ENCODE measurements at regions not wholly inside any gene's neighbourhood (a gene's known extent, or its start where the extent isn't known, plus 50 kb on each side); places are given as distances from the start of the nearest gene placed in this dataset.
"Not testable (repeated sequence)": the region's sequence is repeated elsewhere in the genome, so short reads cannot be mapped to it uniquely, and the experiment has no call there.

DNA sequence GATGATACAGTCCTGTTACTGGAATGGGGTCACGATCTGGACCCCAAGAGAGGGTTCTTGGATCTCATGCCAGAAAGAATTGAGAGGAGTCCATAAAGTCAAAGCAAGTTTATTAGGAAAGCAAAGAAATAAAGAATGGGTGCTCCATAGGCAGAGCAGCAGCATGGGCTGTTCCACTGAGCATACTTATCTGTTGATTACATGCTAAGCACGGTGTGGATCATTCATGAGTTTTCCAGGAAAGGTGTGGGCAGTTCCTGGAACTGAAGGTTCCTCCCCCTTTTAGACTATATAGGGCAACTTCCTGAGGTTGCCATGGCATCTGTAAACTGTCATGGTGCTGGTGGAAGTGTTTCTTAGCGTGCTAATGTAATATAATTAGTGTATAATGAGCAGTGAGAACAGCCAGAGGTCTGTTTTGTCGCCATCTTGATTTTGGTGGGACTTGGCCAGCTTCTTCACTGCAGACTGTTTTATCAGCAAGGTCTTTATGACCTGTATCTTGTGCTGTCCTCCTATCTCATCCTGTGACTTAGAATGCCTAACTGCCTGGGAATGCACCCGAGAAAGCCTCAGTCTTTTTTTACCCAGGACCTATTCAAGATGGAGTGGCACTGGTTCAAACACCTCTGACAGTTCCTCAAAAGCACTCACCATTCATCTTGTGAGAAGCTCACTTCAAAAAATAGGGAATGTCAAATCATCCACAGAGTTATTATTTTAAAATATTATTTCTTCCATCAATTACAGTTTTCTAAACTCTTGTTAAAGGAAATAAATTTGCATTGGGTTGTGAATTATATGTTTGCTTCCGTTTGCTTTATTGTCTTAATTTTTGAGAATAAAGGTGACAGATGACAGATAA, 1358.8 kb upstream of the TMEM132C start:
- DNase-seq (ENCODE audit: low spot score): no peak

DNA sequence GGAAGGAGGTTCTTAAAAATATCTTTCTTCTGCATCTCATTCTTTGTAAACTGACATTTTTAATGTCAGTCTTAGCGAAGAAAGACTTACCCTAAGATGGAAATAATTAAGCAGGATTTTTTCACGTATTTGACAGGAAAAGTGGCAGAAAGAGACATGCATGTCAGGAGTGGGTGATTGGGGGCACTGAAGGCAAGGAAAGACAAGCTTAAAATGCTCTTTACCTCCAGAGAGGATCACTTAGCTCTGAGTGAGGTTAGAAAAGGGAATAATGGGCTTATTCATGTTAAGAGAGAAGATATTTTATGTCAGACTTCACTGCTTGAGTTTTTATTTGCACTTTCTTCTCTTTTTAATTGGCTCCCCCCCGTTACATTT, 1358.2 kb upstream of the TMEM132C start:
- no peak for DNase-seq (ENCODE audit: low spot score)

DNA sequence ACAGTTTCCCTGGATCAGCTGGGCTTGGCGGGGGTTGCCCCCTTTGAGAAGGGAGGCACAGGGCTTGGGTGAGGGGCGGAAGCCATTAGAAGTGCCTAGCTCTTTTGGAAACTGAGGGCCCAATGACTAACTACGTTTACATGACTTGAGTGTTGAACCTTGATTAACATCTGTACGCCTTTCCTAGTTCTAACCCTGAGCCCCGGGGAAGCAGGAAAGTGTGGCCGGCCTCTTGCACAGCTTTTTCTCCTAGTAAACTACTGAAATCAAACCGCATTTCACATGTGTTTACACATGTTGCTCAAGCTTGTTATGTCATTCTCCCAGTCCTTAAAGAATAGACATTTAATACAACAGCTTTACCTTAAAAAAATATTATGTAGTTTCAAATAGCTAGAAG, 1356.4 kb upstream of the TMEM132C start:
- DNase-seq (ENCODE audit: low spot score): no peak

DNA sequence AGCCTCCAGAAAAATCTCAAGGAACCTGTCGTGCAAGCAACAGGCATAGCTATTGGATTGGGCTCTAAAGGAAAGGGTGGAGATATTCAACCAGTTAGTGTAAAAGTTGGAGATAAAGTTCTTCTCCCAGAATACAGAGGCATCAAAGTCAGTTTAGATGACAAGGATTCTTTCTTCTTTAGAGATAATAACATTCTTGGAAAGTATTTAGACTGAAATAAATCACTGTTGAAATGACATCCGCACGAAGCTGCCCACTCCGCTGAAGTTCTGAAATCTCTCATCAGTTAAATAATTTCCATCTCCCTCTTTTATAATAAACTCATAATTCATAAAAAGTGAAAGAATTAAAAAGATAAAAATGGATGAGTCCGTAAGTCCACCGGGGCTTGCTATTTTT, 1354.9 kb upstream of the TMEM132C start:
- no peak for DNase-seq (ENCODE audit: low spot score)

DNA sequence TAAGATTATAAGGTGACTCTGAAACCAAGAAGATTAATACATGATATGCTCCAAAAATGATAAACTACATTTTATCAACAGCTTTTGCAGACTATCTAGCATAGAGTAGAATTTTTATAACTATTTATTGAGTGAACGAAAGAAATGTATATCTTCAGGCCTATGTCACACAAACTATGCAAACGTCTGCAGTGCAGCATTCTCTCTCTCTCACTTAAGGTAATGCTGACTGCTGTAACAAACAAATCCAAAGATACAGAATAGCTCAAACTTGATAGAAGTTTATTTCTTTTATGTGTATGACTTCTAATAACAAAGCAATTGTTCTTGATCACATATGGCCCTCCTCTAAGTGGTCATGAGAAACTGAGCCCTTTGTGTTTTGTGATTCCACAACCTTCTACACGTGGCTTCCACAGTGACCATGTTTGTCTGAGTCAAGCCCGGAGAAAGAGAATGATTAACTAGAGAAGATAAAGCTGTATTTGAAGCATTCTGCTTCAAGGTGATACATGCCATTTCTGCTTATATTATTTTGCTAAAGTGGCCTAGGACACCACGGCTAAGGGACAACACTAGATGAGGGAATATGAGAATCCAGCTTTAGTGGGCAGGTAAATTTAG, 1352.7 kb upstream of the TMEM132C start:
- DNase-seq (ENCODE audit: low spot score): no peak

DNA sequence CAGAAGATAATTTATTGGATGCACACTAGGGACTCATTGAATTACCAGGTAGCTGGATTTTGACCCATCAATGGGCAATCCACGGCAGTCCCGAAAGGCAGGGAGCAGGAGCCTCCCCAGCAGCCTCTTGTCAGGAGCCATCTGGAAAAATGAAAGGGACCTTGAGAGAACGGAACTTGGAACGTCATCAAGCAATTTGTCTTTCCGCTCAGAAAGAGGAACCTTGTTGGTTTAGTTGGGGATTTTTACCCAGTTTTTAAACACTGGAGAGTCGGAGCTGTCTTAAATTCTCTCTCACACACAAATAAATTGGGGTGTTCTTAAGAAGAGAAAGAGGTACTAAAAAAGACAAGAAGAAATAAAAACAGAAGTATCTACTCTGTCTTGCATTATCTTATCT, 1351.7 kb upstream of the TMEM132C start:
- no peak for DNase-seq (ENCODE audit: low spot score)

DNA sequence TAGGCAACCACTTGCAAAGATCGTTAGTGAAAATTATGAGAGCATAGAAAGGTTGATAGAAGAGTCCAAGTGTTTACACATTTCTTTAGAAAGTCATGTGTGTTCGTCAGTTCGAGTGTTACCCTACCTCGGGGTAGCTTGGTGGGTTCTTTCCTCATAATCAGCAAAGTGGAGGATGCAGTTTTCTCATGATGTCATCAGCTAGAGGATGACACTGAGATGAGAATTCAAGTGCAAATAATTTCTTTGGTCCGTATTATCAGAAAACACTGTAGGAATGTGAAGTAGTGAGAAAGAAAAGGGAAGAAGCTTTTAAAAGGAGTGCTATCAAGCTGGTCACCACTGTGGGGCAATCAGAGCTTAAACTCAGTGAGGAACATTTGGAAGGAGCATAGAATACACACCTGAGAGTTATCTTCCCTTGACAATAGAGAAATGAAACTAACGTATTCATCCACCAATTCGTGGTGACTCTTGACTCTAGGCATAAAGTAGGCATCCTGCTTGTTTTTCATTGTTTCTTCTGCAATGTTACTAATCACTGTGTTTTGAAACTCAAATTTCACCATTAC, 1340.9 kb upstream of the TMEM132C start:
- no peak for DNase-seq (ENCODE audit: low spot score)

DNA sequence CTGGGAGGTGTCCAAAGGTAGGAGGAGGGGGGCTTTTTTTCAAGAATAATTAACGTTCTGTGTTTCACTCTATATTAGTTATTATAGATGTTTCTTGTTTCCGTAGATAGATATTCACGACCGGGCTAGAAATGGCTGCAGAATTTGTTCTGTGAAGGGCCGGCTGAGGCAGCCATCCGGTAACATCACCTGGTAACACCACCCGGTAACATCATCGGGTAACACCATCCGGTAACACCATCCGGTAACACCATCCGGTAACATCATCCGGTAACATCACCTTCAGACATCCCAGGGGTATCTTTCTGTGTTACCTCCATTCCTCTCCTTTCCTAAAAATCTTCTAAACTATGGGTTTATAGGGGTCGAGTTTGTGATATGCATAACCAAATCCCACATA, 1336.7 kb upstream of the TMEM132C start:
- no peak for DNase-seq (ENCODE audit: low spot score)

DNA sequence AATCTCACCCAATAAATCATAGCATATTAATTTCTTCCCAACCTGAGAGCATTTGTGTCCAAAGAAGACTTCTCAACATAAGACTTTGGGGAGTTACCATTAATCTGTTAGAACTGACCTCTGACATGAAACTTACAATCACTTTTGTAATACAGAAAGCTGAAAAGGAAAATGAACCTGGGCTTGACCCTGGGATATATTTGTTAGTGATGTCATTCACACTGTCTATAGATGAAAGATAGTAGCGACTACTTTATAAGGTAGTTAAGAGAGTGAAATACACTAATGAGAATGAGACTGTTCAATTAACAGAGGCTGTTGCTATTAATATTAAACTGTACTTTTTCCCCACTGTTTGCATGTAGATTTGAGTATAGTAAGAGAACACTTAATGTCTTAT, 1334.8 kb upstream of the TMEM132C start:
- DNase-seq (ENCODE audit: low spot score): no peak

DNA sequence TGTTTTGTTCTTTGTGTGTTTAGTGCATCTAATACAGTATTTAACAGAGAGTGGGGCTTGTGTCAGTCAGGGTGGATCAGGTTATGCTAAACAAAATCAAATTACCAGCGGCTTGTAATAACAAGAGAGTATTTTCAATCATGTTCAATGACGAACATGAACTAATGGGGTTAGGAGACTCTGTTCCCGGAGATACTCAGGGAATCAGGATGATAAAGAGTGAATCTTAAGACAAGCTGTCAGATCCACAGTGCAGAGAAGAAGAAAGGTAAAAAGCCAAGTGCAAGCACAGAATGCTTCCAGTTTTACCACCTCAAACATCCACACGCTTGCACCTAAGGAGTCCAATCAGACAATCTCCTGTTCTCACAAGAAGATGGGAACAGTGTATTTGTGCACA, 1331.5 kb upstream of the TMEM132C start:
- no peak for DNase-seq (ENCODE audit: low spot score)

DNA sequence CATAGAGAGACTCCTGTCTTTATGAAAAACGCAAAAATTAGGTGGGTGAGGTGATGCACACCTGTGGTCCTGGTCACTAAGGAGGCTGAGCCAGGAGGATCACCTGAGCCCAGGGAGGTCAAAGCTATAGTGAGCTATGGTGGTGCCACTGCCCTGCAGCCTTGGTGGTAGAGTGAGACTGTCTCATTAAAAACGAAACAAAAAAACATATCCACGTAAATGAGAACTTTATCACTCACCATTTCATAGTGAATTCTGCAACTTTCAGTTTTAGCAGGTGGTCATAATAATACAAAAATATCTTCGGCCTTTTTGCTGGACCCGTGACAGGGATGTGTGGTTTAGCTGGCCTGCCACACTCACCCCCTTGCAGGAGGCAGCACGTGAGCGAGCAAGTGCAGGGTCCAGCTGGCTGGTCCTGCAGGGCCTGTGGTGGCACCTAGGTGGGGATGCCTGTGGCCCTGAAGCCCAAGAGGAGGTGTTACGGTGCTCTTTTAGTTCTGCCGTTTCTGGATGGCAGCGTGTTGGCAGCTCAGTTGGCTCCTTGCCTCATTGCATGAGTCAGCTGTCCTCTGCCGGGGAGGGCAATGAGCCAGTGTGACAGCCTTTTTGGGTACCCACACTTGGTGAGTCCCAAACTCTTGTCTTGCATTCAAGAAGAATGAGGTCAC, 1330.7 kb upstream of the TMEM132C start:
- DNase-seq (ENCODE audit: low spot score): peak; percentile 46

DNA sequence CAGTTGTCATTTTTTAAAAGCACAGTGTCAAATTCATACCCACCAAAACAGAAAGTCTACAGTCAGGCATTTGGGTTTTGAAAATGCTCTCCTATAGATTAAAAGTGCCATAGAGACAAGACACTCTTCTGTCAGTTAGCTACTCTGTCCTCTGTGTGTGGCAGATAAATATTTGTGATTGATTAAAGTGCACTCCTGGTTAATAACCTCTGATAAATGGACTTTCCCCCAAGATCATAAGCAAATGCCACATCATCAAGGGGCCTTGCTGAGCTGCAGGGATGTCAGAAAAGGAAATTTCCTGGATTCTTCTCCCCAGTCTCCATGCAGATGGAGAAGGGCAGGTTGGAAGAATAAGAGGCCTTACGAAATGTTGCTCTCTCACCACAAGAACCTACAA, 1329.5 kb upstream of the TMEM132C start:
- no peak for DNase-seq (ENCODE audit: low spot score)

DNA sequence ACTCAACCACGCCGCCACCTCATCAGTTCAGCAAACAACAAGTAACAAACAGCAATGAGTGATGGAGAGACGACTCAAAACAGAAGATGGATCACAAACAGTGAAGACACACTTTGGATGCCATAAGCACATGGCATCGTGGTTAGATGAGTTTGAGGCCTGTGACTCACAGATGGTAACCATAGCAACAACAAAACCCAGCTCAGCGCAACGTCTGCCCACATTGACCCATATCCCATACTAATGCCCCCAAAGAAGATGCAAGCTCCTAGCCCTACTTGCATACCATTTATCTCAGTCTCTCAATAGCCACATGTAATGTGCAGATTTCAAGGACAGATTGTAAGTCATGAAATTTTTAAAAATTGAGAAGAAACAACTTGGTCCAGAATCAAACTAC, 1322.3 kb upstream of the TMEM132C start:
- DNase-seq (ENCODE audit: low spot score): no peak

DNA sequence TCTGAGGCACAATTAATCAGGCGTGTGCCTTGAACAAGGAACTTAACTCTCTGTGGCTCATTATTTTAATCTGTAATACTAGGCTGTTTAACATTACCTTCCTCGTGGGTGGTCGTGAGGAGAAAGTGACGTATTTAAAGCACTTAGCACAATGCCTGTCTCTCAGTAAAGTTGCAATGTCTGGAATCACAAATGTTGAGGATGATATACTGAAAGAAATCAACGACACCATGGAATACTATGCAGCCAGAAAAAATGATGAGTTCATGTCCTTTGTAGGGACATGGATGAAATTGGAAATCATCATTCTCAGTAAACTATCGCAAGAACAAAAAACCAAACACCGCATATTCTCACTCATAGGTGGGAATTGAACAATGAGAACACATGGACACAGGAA, 1320.0 kb upstream of the TMEM132C start:
- DNase-seq (ENCODE audit: low spot score): not testable (repeated sequence)

DNA sequence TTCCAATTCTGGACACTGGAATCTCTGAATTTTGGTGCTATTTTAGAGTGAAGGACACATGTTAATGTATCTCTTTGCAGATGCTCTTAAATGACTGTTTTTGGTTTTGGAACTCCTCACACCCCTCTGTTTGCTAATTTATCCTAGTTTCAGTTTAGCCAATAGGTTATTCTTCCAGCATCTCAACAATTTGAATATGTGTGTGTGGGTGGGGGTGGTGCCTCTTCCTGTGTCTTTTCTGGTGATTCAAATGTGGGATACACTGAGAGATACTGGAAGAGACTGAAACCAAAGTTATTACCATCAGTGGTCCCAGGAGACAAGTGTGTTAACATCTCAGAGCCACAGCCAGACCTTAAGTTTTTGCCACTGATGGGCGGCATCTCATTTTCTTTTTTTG, 1317.4 kb upstream of the TMEM132C start:
- no peak for DNase-seq (ENCODE audit: low spot score)

DNA sequence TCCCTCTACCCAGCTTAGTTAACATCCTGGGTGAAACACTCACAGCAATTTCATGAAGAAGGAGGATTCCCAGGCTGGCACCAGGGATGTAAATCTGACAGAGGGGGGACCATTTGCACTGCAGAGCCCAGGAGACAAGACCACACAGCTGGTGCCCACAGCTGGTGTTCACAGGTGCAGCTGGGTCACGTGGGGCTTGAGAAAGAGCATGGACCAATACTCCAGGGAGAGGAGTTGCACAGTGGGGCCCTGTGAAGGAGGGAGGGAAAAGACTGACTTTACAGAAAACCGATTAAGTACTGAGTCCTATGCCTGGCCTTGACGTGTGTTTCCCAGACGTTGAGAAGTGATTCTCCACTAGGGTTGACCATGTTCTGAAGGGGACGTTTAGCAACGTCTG, 1316.7 kb upstream of the TMEM132C start:
- DNase-seq (ENCODE audit: low spot score): no peak

DNA sequence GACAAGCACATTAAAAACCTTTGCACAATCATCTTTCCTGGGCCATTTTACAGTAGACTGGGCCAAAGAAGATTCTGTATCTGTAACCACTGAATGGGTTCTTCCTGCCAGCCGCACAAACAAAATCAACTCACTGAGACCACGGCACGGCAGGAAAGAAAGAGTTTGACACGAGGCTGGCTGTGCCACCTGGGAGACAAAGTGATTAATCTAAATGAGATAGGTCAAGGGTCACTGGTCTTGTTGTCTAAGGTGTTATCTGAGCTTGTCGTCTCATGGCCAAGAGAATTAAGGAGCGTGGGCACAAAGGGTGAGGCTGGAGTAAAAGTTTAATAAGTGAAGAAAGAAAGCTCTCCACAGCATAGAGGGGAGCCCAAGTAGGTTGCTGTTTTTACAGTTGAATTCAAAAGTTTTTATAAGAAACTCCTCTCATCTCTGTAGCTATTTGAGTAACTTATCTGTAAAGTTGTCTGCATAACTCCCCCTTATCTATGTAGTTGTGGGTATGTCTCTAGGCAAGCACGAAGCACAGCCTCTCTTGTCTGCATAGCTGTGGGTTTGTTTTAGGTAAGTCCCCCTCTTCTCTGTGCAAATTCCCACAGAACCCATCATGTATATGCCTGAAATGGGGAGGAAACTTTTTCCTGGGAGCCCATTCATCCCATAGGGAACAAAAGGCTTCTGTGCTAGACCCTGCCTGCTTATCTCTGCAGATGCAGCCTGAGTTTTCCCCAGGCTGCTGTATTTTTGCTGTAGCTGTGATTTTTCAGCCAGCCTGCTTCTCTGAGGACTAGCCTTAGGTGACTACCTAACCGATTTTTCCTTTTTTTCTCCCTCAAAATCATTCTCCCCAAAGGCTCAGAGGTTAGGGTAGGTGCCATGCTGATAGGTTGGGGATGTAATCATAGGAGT, 1314.6 kb upstream of the TMEM132C start:
- peak; percentile 4 for DNase-seq (ENCODE audit: low spot score)

DNA sequence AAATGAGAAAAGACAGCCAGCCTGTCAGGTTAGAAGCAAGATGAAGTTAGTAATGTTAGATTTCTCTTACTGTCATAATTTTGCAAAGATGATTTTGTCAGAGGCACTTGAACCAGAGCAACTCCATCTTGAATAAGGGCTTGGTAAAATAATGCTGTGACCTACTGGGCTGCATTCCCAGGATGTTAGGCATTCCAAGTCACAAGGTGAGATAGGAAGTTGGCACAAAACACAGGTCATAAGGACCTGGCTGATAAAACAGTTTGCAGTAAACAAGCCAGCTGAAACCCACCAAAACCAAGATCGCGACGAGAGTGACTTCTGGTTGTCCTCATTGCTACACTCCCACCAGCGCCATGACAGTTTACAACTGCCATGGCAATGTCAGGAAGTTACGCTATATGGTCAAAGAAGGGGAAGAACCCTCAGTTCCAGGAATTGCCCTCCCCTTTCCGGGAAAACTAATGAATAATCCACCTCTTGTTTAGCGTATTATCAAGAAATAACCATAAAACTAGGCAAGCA, 1313.5 kb upstream of the TMEM132C start:
- no peak for DNase-seq (ENCODE audit: low spot score)

DNA sequence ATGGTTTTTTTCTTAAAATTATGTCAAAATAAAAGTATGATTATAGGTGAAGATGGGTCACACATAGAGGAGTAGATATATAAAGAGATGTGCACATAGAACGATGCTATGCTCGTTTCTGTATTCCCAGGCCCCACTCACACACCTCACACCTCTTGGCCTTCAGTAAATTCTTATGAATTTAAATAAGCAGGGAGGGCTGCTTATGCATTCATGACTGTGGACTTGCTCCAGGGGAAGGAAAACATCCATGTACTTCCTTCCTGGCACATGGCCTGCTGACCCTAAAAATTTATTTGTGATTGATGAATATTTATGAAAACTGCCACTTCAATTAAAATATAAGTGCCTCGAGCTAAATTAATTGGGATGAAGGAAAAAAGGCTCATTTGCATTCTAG, 1306.7 kb upstream of the TMEM132C start:
- DNase-seq (ENCODE audit: low spot score): no peak

DNA sequence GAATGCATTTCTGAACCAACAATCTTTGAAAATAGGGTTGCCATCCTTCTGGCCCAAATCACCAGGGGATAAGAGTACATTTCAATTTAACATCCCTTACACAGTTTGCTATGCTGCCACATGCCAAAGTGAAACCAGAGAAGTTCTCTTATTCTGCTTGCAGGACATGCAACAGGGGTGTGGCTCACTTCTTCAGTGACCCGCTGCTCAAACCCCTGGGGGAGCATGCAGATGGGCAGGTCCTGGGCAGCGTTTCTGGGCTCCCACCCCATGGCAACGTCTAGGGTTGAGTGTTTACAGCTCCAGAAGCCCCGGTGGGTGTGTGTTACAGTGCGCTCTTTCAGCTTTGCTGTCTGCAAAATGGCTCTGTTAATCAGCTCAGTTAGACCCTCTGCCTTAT, 1306.3 kb upstream of the TMEM132C start:
- no peak for DNase-seq (ENCODE audit: low spot score)

DNA sequence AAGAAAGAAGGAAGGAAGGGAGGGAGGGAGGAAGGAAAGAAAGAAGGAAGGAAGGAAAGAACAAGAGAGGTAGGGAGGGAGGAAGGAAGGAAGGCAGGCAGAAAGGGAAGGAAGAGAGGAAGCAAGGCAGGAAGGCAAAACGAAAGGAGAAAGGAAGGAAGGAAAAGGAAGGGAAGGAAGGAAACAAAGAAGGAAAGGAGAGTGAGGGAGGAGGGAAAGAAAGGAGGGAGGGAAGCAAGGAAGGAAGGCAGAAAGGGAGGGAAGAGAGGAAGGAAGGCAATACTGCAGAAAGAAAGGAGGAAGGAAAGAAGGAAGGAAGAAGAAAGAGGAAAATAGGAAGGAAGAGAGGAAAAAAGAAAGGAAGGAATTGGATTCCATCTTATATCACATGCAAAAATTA, 1303.1 kb upstream of the TMEM132C start:
- no peak for DNase-seq (ENCODE audit: low spot score)

DNA sequence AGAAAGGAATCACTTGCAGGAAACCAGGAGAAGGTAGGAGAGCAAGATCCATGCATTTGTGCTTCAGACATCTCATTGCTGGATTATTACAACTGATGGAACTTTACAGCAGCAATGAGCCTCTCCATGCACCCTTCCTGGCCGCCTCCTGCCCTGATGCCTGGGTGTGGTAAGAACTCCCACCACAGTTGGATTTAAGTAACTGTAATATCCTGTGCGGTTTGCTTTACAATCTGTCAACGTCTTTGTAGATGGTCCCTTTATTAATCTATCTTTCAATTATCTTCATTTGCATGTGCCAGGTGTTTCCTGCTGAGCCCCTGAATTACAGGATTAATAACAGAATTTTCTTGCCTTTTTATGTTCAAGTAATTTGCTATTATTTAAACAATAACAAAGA, 1300.5 kb upstream of the TMEM132C start:
- DNase-seq (ENCODE audit: low spot score): no peak
